Activated CD4-positive, alpha-beta T cell treated with anti-CD3 and anti-CD28 coated beads, Interleukin-2, amount 50 U/mL, for 1 hour (primary cell): ENCODE measurements at regions not wholly inside any gene's neighbourhood (a gene's known extent, or its start where the extent isn't known, plus 50 kb on each side); places are given as distances from the start of the nearest gene placed in this dataset.

ENCODE experiments used
- DNase-seq: peaks from one replicate; pipeline ENCODE4 v3.0.0-alpha.2; 2020

DNA sequence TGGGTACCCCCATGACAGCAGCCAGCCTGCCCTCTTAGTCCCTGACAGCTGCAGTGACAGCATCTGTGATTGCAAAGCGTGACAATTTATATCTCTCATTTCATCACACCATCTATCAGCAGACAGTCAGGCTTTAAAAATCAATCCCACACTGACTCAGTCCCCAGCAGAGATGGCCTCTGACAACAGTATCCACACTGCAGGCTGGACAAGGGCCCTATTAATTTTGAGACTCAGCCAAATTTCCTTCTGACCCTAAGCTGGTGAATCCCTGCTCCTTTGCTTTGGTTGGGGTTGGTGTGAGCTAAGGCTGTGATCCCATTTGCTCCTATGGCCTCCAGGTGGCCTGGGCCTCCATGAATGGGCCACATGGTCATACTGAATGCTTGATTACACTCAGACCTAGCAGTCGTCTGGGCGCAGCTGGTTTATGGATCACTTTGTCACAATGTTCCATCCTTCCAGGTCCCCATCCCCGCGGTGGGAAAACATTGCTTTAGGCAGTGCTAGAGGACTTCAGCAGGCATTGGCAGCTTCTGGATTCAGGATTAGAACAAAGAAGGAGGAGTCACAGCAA lies 68.2 kb upstream of the B3GAT1 start:
- DNase-seq: no peak

DNA sequence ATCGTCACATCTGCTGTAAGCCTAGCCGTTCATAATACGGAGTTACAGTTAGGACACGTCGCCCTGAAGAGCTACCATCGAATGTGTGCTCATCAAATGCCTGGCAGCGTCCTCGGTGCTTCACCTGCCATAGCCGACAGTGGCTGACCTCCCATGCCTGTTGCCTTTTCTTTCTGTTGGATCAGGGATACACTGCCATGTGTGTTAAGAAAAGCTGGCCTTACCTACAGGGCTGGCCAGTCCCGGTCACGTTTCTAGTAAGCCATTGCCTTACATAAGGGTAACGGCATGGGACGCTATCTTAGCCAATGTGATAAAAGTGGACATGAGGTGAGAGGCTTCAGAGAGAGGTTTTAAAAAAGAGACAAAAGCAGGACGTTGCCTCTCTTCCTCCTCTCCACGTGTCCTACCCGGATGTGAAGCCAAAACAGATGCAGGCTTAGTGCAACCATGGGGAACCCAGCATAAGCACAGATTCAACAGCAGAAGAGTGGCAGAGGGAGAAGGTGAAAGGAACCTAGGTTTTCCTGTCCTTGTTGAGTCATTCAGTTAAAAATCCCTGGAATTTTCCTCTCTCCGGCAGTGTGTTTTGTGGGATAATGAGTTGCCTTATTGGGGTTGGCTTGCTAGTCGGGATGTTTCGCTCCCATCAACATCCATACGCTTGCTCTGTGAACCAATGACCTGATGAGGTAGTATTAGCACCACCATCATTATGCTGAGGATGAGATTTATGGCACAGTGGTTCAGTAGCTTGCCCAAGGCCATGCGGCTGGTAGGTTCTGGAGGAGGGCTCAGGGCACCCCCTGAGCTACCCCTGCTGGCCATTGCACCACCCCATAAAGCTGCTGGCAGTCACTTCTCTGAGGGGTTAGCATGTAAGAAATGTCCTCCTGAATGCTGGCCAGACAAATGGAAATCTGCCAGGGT lies 67.4 kb upstream of the B3GAT1 start:
- no peak for DNase-seq

GRCh38 chr11:134478611-134479010 lies 66.6 kb upstream of the B3GAT1 start:
- DNase-seq: no peak

DNA sequence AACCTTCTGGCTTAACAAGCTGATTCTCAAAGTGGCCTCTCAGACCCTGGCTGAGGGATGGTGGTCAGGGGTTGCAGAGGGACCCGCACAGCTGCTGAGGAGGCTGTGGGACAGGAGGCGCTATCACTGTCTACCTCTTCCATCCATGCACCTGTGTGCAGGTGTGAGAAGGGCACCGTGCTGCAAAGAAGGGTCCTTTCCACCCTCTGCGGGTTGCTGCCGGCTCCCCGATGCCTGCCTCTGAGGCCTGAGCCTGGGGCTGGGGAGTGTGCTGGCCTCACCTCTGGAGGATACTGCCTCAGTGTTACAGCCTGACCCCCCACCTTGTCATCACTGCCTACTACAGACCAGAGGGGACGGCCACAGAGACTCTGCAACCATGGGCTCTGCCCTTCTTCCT lies 66.1 kb upstream of the B3GAT1 start:
- no peak for DNase-seq

DNA sequence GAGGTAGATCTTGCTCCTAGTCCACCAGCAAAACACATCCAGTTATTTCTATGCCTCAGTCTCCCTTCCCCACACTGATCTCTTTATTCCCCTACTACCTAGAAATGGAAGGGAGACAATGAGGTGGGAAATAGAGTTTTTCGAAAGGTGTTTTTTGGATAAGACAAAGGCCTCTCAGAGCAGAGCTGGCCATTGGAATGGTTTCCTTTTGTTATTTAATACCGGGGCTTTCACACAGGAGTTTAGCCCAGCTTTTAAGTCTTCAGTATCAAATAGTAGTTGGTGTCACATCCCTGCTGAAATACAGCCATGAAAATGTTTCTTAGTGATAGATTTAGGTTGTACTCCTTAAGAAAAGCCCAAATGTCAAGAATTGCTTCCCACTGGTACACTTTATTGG lies 65.4 kb upstream of the B3GAT1 start:
- DNase-seq: no peak

DNA sequence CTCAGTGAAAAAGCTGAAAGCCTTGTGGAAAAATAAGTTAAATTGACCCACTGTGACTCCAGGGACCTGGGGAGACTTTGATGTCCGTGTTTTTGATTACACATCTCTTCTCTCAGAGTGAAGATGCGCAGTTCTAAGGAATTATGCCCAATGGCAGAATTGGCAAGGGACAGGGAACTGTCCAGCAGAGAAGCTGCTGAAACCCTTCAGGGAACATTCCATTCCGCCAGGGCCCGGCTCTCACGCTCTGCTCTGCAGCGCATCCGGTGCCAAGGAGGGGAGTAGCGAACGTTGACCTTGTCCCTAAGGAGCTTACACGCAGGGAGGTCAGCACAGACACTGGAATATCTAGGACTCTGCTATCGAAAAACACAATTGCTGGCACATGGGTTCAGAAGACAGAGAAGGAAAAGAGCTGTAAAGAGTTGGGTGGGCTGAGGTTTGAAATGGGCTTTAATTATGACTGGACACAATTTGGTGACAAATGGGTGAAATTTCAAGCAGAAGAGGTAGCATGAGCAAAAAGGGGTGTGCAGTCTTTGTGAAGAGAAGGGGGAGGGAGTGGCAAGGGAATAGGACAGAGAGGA lies 64.5 kb upstream of the B3GAT1 start:
- DNase-seq: no peak

GRCh38 chr11:134475951-134476350 lies 63.9 kb upstream of the B3GAT1 start:
- DNase-seq: no peak

DNA sequence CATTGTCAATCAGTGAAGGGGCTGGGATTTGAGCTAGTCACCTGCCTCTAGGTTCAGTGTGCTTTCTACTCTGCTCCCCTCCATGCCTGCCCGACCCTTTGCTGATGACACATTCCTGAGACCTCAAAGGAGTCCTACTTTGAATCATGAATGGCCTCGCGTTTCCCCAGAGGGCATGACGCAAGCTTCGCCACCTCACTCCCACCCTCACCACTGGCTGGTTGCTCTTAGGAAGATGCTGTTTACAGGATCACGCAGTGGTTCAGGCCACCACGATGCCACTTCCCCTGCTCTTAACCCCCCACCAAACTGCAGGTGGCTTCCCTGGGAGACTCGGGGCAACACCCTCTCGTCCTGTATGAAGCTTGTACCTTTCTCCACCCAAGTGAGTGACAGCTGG lies 62.9 kb upstream of the B3GAT1 start:
- no peak for DNase-seq

- no peak for DNase-seq
Observed at GRCh38 chr11:134474070-134474860, 62.2 kb upstream of the B3GAT1 start.

- DNase-seq: no peak
Observed at GRCh38 chr11:134471716-134472455, 59.8 kb upstream of the B3GAT1 start.

DNA sequence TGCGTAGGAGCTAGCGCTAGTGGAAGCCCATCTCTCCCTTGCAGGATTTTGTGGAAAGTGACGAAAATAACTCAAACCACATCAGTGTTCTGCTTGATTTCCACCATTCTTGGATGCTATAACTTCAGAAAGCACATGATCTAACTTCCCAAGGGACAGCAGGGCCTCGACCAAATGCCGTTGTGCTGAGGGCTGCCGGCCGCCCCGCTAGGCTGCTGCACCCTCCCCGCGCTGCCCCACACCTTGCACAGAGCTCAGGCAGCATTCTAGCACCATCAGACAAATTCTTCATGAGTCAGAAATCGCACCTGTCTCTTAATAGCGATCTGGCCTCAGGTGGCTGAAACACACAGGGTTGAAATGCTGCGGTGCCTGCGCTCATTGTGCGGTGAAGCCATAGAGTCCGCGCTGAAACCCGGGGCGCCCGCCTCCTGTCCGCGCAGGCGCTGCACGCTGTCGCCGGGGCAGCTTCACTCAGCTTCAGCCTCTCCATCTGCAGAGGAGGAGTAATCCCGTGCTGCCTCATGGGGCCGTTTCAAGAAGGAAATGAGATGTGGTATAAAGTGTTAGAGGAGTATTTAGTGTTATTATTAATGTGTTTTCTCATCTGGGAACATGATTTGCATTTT lies 59.2 kb upstream of the B3GAT1 start:
- DNase-seq: no peak

GRCh38 chr11:134470238-134470637 lies 58.2 kb upstream of the B3GAT1 start:
- DNase-seq: no peak

GRCh38 chr11:134469627-134470026 lies 57.6 kb upstream of the B3GAT1 start:
- no peak for DNase-seq

DNA sequence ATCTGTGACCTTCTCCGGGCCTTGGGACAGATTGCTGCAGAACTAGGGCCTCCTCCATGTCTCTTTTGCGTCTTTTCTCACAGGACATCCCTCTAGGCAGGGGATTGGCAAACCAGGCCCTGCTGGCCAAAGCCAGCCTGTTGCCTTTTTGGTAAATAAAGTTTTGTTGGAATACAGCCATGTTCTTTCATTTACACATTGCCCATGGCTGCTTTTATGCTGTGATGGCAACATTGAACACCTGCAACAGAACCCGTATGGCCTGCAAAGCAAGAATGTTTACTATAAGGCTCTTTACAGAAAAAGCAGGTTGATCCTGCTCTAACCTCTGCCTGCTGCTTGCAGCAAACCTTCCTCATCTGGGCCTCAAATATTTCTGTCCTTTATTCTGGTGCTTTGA lies 56.8 kb upstream of the B3GAT1 start:
- no peak for DNase-seq

DNA sequence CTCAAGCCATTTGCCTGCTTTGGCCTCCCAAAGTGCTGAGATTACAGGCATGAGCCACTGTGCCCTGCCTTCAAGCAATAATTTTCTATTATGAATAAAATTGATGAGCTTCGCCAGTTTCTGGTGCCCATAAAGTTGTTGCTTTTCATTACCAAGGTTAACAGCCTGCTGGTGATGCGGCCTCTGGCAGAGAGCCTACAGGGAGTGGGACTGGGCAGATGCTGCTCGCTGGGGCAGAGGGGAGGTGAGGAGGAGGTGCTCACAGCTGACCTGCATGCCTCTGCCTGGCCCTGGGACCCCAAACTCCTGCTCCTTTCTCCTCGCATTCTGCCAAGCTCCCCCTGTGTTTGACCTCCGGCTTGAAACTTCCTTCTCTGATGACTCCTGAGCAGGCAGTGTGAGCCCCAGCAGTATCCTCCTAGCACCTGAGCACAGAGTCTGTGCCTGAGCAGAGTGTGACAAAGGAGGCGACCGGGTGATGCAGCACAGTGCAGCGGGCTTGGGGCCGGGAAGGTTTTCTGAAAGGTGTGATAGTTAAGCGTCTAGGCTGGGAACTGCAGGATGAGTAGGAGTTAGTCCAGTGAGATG lies 56.1 kb upstream of the B3GAT1 start:
- DNase-seq: no peak

DNA sequence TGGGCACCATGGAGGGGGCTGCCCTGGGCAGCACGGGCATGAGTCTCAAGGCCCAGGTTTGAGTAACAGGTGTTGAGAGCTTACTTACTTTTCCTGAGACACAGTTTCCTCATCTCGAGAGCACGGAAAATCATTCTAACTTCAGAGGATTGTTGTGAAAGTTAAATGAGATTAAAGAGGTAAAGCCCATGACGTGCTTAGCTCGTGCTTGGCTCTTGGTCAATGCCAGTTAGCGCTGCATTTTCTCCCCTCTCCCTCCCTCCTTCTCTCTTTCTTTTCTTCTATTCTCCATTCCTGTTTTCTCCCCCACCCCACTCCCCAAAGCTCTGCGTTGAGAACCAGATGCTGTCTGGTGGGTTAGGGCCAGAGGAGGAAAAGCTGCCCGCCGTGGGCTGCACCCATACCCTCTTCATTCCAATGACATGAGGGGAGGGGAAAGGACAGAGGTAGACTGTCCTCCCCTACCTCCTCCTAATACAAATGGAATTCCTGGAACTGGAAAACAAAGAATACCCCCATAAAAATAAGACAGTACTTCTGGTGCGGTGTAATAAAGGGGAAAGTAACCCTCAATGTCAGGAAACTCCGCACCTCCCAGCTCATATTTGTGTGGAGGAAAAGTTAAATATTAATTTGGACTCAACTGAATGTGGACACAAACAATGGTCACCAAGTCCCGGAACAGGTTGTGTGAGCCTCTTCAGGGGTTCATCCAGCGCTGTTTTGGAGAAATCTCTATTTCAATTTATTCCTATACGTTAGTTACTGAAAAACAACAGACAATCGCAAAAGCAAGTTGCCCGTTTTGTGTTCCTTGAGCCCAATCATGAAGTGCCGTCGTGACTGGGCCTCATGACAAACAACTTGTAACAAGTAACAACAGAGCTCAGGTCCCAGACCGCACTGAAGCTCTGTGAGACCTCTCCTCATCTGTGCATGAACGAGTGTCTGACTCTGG lies 54.8 kb upstream of the B3GAT1 start:
- DNase-seq: no peak

- no peak for DNase-seq
Observed at GRCh38 chr11:134466156-134466555, 54.1 kb upstream of the B3GAT1 start.

DNA sequence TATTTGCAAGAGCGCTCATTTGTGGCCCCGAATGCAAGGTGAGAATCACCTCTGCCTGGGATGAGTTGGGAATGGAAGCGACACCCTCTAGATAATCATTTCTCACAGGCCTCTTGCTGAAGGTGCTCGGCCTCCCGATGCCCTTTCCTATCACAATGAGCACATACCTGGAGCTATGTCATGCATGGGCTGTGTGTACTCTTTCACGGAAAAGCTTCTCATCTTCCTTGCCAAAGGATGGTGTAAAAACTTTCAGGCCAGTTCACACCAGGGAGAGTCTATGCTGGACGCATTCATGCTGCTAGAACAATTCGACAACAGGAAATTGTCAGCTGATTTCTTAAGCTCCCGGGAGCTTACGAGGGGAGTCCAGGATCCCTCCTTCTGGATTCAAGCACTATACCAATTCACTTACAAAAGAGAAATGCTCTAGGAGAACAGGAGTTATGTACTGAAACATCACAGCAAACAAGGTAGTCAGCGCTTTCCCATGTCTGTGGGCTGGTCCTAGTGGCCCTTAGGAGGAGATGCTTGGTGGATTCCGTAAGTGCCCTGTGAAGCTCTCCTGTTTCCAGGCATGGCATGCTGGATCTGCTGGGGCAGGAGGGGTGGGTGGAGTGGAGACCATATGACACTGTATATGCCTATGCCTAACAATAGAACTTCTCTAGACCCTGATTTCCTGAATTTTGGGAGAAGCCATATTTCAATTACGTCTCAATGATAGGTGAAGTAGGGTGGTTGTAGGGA lies 53.1 kb upstream of the B3GAT1 start:
- no peak for DNase-seq

GRCh38 chr11:134464196-134464595 lies 52.2 kb upstream of the B3GAT1 start:
- DNase-seq: no peak

GRCh38 chr11:134463716-134464115 lies 51.7 kb upstream of the B3GAT1 start:
- DNase-seq: no peak
